Vagina (tissue), 2 donors: ENCODE measurements at regions not wholly inside any gene's neighbourhood (a gene's known extent, or its start where the extent isn't known, plus 50 kb on each side); places are given as distances from the start of the nearest gene placed in this dataset.

Experiments used
- POLR2A ChIP-seq, 2 donors: fragments of 450-650 bp; IDR thresholded peaks; one replicate each; pipeline ENCODE4 v1.6.1; 2017; ENCODE audit warnings: antibody characterized with exemption in 2 of 2, mild to moderate bottlenecking in 2 of 2, moderate library complexity in 2 of 2
- POLR2AphosphoS5 ChIP-seq, 2 donors: sonication (generic); formaldehyde crosslinking; IDR thresholded peaks; one replicate each; pipeline ENCODE4 v1.9.0; 2017; ENCODE audit warnings: antibody characterized with exemption in 2 of 2, mild to moderate bottlenecking in 2 of 2, low read depth in 1 of 2; ENCODE audit not compliant: insufficient read depth in 1 of 2
- TF ChIP-seq, protein P1 (sequence below), 3 experiments: fragments of 450-650 bp in 2 of 3; fragments of 200-600 bp in 1 of 3; sonication (generic) in 1 of 3; IDR thresholded peaks; one replicate each; pipeline ENCODE4 v1.5.1; 2017 to 2019; ENCODE audit warnings: antibody characterized with exemption in 3 of 3, mild to moderate bottlenecking in 2 of 3, moderate library complexity in 2 of 3

DNA sequence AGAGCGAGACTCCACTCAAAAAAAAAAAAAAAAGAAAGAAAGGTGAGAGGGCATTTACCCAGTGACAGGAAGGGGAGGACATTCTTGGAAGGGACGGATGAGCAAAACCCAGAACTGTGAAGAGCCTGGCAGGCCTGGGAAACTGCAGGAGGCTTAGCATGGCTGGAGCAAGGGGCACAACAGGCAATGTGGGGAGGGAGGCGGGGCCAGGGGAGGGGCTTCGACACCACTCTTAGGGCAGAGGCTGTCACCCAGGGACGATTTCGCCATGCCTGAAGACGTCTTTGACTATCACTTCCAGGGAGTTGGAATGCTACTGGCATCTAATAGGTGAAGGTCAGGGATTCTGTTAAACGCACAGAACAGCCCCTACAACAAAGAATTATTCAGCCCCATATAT is 184.0 kb downstream of the HUNK start:
- TF ChIP-seq, protein P1, sequence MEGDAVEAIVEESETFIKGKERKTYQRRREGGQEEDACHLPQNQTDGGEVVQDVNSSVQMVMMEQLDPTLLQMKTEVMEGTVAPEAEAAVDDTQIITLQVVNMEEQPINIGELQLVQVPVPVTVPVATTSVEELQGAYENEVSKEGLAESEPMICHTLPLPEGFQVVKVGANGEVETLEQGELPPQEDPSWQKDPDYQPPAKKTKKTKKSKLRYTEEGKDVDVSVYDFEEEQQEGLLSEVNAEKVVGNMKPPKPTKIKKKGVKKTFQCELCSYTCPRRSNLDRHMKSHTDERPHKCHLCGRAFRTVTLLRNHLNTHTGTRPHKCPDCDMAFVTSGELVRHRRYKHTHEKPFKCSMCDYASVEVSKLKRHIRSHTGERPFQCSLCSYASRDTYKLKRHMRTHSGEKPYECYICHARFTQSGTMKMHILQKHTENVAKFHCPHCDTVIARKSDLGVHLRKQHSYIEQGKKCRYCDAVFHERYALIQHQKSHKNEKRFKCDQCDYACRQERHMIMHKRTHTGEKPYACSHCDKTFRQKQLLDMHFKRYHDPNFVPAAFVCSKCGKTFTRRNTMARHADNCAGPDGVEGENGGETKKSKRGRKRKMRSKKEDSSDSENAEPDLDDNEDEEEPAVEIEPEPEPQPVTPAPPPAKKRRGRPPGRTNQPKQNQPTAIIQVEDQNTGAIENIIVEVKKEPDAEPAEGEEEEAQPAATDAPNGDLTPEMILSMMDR (IDR thresholded peaks at IDR 0.05): no peak
- no peak for TF ChIP-seq POLR2AphosphoS5 (IDR thresholded peaks at IDR 0.05; ENCODE audit: insufficient read depth in 1 of 2, low read depth in 1 of 2)
- no peak for TF ChIP-seq POLR2A (IDR thresholded peaks at IDR 0.05)
